NCI-H2227 (cell line): ENCODE measurements at regions not wholly inside any gene's neighbourhood (a gene's known extent, or its start where the extent isn't known, plus 50 kb on each side); places are given as distances from the start of the nearest gene placed in this dataset.

Experiments used
- DNase-seq: peaks from one replicate; lab custom pipeline; 2025; ENCODE audit not compliant: unreplicated experiment; lab: John Stamatoyannopoulos, UW

DNA sequence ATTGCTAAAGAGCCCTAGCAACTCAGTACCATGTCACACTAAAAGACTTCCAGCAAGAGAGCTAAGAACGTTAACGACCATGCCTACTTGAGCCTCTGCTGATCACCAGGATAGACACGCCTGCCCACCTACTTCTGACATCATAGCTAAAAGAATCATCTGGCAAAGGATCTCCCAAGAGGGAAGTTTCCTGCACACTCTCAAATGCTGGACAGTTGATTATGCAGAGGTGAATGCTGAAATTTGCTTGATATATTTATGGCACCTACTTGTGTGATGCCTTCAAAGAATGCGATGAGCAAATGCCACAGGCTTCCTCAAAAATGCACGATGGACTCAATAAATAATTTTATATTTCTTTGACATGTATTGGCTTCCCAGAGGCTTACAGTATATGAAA is 113.6 kb downstream of the GALC start:
- DNase-seq = no peak

- no peak for DNase-seq
Observed at GRCh38 chr14:87878959-87879358, 114.0 kb downstream of the GALC start.

- DNase-seq = no peak
Observed at GRCh38 chr14:87877877-87878276, 115.1 kb downstream of the GALC start.

GRCh38 chr14:87874676-87875075 is 118.3 kb downstream of the GALC start:
- no peak for DNase-seq

- DNase-seq = no peak
Observed at GRCh38 chr14:87873741-87874140, 119.2 kb downstream of the GALC start.

GRCh38 chr14:87869619-87870583 is 123.1 kb downstream of the GALC start:
- DNase-seq = no peak

DNA sequence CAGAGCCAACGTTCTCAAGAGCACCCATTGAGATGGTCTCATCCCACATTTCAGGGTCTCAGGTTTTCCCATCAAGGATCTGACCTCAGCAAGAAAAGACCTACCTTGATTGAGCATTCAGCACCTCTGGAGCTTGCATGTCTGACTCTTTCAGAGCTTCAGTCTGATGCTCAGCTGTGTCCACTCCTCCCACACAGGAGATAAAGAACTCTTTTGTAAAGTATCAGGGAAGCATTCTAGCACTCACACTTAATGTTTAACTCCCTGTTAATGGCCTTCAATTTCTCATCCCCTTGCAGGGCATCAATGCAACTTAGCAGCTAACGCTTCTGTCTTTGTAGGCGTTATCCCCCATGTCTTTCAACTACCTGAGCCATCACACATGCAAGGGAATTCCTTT is 124.1 kb downstream of the GALC start:
- no peak for DNase-seq

GRCh38 chr14:87866116-87866515 is 126.9 kb downstream of the GALC start:
- no peak for DNase-seq

- DNase-seq = peak; percentile 22
Observed at GRCh38 chr14:87864356-87865270, 128.4 kb downstream of the GALC start.

- DNase-seq = no peak
Observed at GRCh38 chr14:87863047-87863446, 129.9 kb downstream of the GALC start.

- no peak for DNase-seq
Observed at GRCh38 chr14:87852107-87852506, 140.9 kb downstream of the GALC start.

- DNase-seq = no peak
Observed at GRCh38 chr14:87851190-87851589, 141.8 kb downstream of the GALC start.

- no peak for DNase-seq
Observed at GRCh38 chr14:87847216-87847755, 145.7 kb downstream of the GALC start.

- no peak for DNase-seq
Observed at GRCh38 chr14:87840906-87841305, 152.1 kb downstream of the GALC start.

- DNase-seq = no peak
Observed at GRCh38 chr14:87838931-87839330, 154.1 kb downstream of the GALC start.

DNA sequence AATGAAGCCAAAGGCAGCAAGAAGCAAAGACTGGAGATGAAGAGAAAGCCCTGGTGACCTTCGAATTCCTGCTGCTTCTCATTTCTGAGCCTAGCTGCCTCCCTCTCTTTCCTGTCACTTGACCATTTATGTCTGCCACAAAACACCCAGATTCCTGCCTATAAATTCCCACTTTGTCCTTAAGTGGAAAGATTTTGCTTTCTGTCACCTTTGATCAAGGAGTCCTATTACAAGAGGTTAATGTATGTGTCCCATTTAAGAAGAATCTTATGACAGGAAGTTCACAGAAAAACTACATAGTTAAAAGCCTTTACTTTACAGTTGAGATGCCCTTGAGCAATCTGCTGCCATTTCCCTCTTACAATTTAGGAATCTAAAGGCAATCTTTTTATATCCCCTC is 155.7 kb downstream of the GALC start:
- no peak for DNase-seq

GRCh38 chr14:87834594-87834993 is 158.4 kb downstream of the GALC start:
- DNase-seq = no peak

DNA sequence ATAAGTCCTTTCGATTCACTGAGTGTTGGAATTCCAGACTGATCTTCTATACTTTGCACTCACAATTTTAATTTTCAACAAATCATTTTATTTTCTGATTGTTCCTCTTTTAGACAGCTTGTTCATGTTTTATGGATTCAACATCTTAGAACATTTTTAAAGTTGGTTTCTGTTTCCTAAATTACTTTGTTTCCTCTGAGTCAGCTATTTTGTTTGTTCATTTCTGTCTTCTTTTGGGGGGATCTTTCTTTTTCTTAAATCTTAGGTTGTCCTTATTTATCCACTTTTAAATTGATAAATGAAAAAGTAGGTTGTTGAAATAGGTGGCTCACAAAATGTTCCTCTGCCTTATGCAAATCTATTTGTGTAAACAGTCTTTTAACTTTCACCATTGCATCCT is 160.0 kb downstream of the GALC start:
- no peak for DNase-seq

GRCh38 chr14:87830443-87831096 is 162.4 kb downstream of the GALC start:
- DNase-seq = no peak

- no peak for DNase-seq
Observed at GRCh38 chr14:87829543-87829942, 163.4 kb downstream of the GALC start.

- DNase-seq = no peak
Observed at GRCh38 chr14:87824266-87824665, 168.7 kb downstream of the GALC start.
